Sciatic nerve (tissue), 2 donors: ENCODE measurements at regions not wholly inside any gene's neighbourhood (a gene's known extent, or its start where the extent isn't known, plus 50 kb on each side); places are given as distances from the start of the nearest gene placed in this dataset.
"Not testable (repeated sequence)": the region's sequence is repeated elsewhere in the genome, so short reads cannot be mapped to it uniquely, and the experiment has no call there.

ENCODE experiments used
- ATAC-seq: fragments of 200-7000 bp; cut with Tn5 transposase; one replicate; pipeline ENCODE4 v1.9.1; 2020; ENCODE audit warnings: mild to moderate bottlenecking, moderate library complexity
- DNase-seq: peaks from one replicate; pipeline ENCODE4 v3.0.0-alpha.2; 2020; ENCODE audit warnings: low spot score
- intact Hi-C: fragments of 100-400 bp; cut with DNase I; formaldehyde crosslinking; loops from one replicate; pipeline ENCODE4 v1.14.2; 2022
- donor health status: DM: no; HTN: no; CAD: no.
- donor health status: DM: no; HTN: no; CAD: no.

DNA sequence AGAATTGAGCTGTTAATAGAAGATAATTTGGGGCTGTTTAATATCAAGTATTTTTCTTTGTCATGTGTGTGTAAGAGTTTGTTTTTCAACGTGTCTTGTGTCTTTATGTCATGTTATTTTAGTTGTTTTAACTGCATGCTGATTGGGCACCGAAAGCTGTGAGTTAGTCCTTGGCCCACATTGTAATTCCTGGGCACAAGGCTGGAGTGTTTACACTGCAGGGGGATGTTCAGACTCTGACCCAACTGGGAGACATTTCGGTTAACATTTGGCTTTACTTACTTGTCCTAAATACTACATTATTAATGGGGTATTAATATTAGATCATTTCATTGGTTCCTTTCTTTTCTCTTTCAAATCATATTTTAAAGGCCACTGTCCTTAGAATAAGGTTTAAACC, 381.0 kb downstream of the OSR1 start:
- ATAC-seq (no peak), DNase-seq (no peak)
- intact Hi-C loops = no loop called here

DNA sequence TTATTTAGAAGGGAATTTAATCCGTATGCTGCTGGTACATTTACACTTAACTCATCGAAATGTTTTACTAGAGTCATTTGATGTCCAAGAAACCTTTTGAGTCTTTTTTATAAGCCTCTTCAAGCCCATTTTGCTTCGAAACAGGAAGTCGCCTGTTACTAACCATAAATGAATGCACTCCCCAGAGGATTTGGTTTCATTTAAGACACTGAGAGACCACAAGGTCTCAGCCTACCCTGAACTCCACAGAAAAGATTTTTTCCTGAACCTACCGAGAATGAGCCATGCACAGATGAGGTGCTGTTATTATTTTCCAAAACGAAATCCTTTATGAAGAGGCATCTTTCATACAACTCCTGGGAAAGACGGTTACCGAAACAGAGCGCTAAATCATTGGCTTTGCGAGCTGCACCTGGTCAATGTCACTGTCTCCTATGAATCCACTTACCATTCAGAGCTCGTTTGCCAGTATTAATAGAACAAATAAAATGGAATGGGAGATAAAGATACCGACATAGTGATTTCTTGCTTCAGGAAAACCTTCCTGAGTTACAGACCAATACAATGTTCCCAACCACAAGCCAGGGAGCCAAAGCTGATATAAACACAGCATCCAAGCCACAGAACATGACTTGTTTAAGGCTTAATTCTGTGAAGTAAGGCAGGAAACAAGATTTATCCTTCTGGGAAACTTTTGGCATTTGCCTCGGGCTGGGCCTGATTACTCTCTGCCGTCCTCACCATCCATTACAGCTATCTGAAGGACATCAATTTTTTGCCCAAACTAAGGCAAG, 382.1 kb downstream of the OSR1 start:
- peak; percentile 79 for ATAC-seq
- intact Hi-C loops = no loop called here
- DNase-seq = no peak

- intact Hi-C loops = no loop called here
- DNase-seq (no peak), ATAC-seq (peak; percentile 20)
Measured at GRCh38 chr2:18975506-18976167, 382.8 kb downstream of the OSR1 start.

DNA sequence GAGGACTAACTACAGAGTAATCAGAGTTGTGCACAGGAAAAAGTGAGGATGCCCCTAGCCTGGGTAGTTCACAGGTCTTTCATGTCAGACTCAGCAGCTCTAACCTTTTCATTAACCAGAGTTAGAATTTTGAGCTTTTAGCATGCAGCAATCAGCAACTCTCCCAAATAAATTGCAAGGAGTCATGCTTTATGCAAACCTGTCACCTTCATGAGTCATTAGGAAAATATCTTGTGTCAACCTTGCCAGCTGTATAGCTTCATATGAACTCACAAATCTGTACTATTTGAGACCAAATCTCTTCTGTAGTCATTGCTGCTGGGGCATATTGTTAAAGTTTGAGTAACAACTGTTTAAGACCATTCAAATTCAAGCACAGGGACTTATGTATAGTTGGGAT, 382.3 kb upstream of the NT5C1B start:
- ATAC-seq (no peak), DNase-seq (no peak)
- intact Hi-C loops = no loop called here

DNA sequence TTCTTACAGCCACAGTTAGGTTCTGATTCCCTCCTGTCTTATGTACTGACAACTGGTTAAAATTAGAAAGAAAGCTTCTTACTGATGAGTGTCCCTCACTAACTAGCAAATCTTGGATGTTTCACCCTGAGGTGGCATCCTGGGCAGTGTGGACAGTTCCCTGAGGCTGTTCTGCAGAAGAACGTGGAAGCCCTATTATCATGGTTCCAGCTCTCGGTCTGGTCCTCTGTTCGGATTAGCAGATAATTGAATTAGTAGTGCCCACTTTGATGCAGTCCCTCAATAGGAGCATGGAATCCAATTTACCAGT, 381.7 kb upstream of the NT5C1B start:
- intact Hi-C loops = no loop called here
- no peak for ATAC-seq
- DNase-seq = no peak

DNA sequence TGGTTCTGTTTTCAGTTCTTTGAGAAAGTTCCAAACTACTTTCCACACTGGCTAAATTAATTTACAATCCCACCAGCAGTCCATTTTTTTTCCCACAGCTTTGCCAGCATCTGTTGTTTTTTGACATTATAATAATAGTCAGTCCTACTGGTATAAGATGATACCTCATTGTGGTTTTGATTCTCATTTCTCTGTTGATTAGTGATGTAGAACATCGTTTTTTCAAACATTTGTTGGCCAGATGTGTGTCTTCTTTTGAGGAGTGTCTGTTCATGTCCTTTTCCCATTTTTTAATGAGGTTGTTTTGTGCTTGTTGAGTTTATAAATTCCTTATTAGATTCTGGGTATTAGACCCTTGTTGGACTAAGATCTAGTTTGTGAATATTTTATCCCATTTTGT, 376.8 kb upstream of the NT5C1B start:
- no peak for ATAC-seq
- intact Hi-C loops = no loop called here
- DNase-seq = no peak

GRCh38 chr2:18963739-18964256, 374.4 kb upstream of the NT5C1B start:
- ATAC-seq = not testable (repeated sequence)

DNA sequence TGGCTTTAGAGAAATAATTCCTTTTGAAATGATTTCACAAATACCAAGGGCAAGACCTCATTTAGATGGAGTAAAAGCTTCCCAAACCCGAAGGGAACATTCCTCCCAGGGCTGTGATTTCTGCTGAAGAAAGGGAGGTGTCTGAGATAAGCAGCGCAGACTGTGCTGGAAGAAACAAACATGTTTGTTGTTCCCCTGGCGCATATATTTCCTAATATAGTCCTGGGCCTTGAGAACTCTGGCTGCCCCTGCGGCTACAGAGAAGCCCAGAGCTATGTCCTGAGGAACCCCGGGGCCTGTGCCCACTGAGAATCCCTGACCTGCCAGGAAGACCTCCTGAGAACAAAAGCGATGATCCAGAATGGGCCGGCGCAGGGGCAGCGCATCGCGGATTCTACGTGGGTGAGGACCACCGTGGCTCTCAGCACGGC, 372.6 kb upstream of the NT5C1B start:
- intact Hi-C loops = no loop called here
- no peak for DNase-seq
- peak; percentile 87 for ATAC-seq

More at GRCh38 chr2:18963739-18964256, 374.4 kb upstream of the NT5C1B start:
- intact Hi-C loops, DNase-seq: not testable (repeated sequence)

DNA sequence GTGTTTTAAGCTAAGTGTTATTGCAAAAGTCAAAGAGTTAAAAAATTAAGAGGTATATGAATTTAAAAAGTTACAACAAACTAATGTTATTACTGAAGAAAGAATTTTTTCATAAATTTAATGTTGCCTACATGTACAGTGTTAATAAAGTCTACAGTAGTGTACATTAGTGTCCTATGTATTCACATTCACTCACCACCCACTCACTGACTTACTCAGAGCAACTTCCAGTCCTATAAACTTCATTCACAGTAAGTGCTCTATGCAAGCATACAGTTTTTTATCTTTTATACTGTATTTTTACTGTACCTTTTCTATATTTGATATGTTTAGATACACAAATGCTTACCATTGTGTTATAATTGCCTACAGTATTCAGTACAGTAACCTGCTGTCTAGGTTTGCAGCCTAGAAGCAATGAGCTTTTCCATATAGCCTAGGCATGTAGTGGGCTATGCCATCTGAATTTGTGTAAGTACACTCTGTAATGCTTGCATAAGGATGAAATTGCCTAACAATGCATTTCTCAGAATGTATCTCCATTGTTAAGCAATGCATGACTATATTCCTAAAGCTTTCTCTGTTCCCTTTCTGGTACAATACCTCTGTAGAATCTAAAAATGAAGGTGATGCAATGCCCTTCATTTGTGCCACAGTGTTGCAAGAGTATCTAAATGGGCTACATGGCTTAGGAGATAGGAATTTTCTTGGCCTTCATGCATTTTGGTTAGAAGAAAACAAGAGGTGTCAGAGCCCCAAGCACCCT, 370.8 kb upstream of the NT5C1B start:
- ATAC-seq (no peak), DNase-seq (no peak)
- intact Hi-C loops = no loop called here

GRCh38 chr2:18959200-18959599, 369.8 kb upstream of the NT5C1B start:
- intact Hi-C loops = no loop called here
- DNase-seq (no peak), ATAC-seq (no peak)

- ATAC-seq (no peak), DNase-seq (no peak)
- intact Hi-C loops = no loop called here
Measured at GRCh38 chr2:18957909-18958308, 368.5 kb upstream of the NT5C1B start.

- ATAC-seq (no peak), DNase-seq (no peak)
- intact Hi-C loops = no loop called here
Measured at GRCh38 chr2:18950361-18950851, 361.0 kb upstream of the NT5C1B start.

DNA sequence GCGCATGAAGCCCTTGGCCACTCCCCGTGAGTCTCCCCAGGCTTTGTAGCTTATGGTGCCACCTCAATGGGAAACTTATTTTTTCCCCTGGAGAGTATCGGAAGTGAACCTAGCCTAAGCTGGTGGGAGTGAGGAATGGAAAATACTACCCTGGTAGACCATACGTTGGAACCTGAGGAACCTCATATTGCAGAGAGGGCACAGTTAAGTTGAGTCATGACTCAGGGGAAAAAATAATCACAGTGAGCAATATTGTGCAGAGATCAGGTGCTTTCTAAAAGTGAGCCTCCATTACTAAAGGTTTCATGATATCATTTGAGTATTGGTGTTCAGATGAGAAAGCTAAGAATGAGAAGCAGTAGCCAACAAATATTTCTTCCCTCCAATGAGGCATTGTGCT, 360.5 kb upstream of the NT5C1B start:
- DNase-seq (no peak), ATAC-seq (no peak)
- intact Hi-C loops = no loop called here

DNA sequence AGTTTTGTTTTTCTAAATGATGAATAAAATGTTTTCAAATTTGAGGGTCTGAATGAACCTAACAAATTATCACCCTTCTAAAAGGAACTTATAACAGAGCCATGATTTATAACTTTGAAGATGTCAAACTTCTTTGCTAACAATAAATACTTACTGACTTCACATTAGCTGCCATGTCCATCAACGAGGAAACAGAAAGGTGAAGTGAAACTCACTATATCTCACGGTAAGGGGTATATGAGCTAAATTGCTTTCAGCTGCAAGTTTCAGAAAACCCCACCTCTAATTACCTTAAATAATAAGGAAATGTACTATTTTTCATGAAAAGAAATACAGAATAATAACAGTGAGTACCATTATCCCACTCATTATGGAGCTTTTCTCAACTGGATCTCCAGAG, 350.8 kb upstream of the NT5C1B start:
- intact Hi-C loops = no loop called here
- DNase-seq (no peak), ATAC-seq (no peak)

DNA sequence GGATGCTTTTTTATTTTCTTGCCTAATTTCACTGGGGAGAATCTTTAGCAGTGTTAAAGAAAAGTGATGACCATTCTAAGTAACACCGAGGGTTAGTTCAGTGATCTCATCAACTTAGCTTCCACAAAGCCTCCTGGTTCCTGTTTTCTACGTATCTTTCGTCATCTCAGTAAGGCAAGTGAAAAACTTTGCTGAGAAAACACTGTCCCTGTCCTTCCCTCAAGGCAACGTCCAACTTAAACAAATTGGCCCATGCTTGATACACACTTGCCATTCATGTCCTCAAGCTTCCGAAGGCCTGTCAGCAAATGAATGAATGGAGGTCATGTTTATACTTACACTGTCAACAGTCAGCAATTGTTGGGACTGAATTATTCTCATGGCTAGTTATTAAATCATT, 350.4 kb upstream of the NT5C1B start:
- intact Hi-C loops, ATAC-seq, DNase-seq: not testable (repeated sequence)

DNA sequence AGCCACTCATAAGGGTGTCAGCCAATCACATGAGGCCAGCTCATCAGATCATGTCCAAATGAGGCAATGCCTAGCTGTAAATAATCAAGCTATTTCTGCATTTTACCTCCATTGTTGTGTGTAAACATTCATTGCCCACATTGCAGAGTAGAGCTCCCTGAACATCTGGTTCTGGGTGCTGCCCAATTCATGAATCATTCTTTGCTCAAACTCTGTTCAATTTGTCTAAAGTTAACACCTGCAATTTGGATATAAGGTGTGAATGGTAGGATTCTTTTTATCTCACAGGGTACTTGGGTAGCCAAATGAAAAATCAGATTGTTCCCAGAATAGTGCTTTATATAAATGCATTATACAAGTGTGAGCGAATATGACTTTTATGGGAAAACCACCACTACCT, 345.5 kb upstream of the NT5C1B start:
- ATAC-seq (no peak), DNase-seq (no peak)
- intact Hi-C loops = no loop called here

- intact Hi-C loops = no loop called here
- DNase-seq (no peak), ATAC-seq (no peak)
Measured at GRCh38 chr2:18932853-18933252, 343.5 kb upstream of the NT5C1B start.

GRCh38 chr2:18930971-18931370, 341.6 kb upstream of the NT5C1B start:
- DNase-seq (no peak), ATAC-seq (no peak)
- intact Hi-C loops = no loop called here

- no peak for ATAC-seq
- intact Hi-C loops = no loop called here
- DNase-seq = no peak
Measured at GRCh38 chr2:18927525-18928232, 338.3 kb upstream of the NT5C1B start.
